IMR-90 (cell line): ENCODE measurements at regions not wholly inside any gene's neighbourhood (a gene's known extent, or its start where the extent isn't known, plus 50 kb on each side); places are given as distances from the start of the nearest gene placed in this dataset.

Source experiments
- ATAC-seq: fragments of 200-7000 bp; cut with Tn5 transposase; 2 replicates; pipeline ENCODE4 v1.9.1; 2020; ENCODE audit warnings: low read depth, mild to moderate bottlenecking, moderate library complexity
- BruUV-seq: library from RNA; stranded (reverse); fragments of 400-500 nt; replicated peaks from 2 replicates; lab custom pipeline; 2021; lab: Mats Ljungman, UMichigan
- CTCF ChIA-PET: fragments of 300-600 bp; formaldehyde crosslinking; extraction: SDS; loops from one replicate; lab custom pipeline; 2021; ENCODE audit warnings: antibody characterized with exemption; lab: Yijun Ruan, JAX
- POLR2A ChIA-PET: fragments of 300-600 bp; sonication (Branson Sonifier 250); formaldehyde crosslinking; loops from one replicate; lab custom pipeline; 2022; ENCODE audit warnings: antibody characterized with exemption; ENCODE audit not compliant: unreplicated experiment; lab: Charles Lee
- DNase-seq: peaks from one replicate; pipeline ENCODE4 v3.0.0; 2013
- H2AFZ ChIP-seq: replicated peaks from 2 replicates; pipeline ENCODE3; 2013; ENCODE audit warnings: low read length, mild to moderate bottlenecking; ENCODE audit not compliant: poor library complexity
- H2AK5ac ChIP-seq: 2 replicates; pipeline ENCODE4 v1.6.1; 2013; ENCODE audit warnings: low read depth, low read length, inconsistent platforms
- H2AK9ac ChIP-seq: replicated peaks from 2 replicates; pipeline ENCODE3; 2013; ENCODE audit warnings: mild to moderate bottlenecking, low read depth, low read length, moderate library complexity; ENCODE audit not compliant: poor library complexity
- H2BK120ac ChIP-seq: 2 replicates; pipeline ENCODE4 v1.6.1; 2013; ENCODE audit warnings: low read depth, low read length, inconsistent platforms
- H2BK15ac ChIP-seq: 3 replicates; pipeline ENCODE4 v1.6.1; 2013; ENCODE audit warnings: low read depth, low read length, inconsistent platforms
- H2BK20ac ChIP-seq: 2 replicates; pipeline ENCODE4 v1.6.1; 2013; ENCODE audit warnings: low read depth, mild to moderate bottlenecking, inconsistent platforms, low read length, moderate library complexity
- H2BK5ac ChIP-seq: 2 replicates; pipeline ENCODE4 v1.6.1; 2013; ENCODE audit warnings: mild to moderate bottlenecking, low read depth, low read length, inconsistent platforms; ENCODE audit not compliant: poor library complexity, severe bottlenecking
- H3K14ac ChIP-seq: replicated peaks from 2 replicates; pipeline ENCODE4 v1.6.1; 2013; ENCODE audit warnings: low read depth, low read length, inconsistent platforms
- H3K18ac ChIP-seq: 2 replicates; pipeline ENCODE4 v1.6.1; 2013; ENCODE audit warnings: low read depth, low read length, control low read depth
- H3K23ac ChIP-seq: 2 replicates; pipeline ENCODE4 v1.6.1; 2013; ENCODE audit warnings: low read depth, low read length, inconsistent platforms
- H3K27ac ChIP-seq: 2 replicates; pipeline ENCODE4 v1.5.1; 2013; ENCODE audit warnings: mild to moderate bottlenecking, control low read depth, low read length; ENCODE audit not compliant: insufficient read depth
- H3K27me3 ChIP-seq: 2 replicates; pipeline ENCODE4 v1.6.1; 2013; ENCODE audit warnings: low read length; ENCODE audit not compliant: control insufficient read depth, insufficient read depth
- H3K36me3 ChIP-seq: 2 replicates; pipeline ENCODE4 v1.6.1; 2013; ENCODE audit warnings: low read length, mixed read lengths; ENCODE audit not compliant: control insufficient read depth, insufficient read depth
- H3K4ac ChIP-seq: 2 replicates; pipeline ENCODE4 v1.6.1; 2013; ENCODE audit warnings: low read depth, low read length, inconsistent platforms
- H3K4me1 ChIP-seq: 2 replicates; pipeline ENCODE4 v1.6.1; 2013; ENCODE audit warnings: low read length, mixed read lengths; ENCODE audit not compliant: control insufficient read depth, insufficient read depth
- H3K4me2 ChIP-seq: 2 replicates; pipeline ENCODE4 v1.6.1; 2013; ENCODE audit warnings: low read depth, mild to moderate bottlenecking, control low read depth, low read length, moderate library complexity
- H3K4me3 ChIP-seq: 2 replicates; pipeline ENCODE4 v1.5.1; 2013; ENCODE audit warnings: low read depth, mild to moderate bottlenecking, control low read depth, low read length, moderate library complexity; ENCODE audit not compliant: insufficient read depth
- H3K56ac ChIP-seq: 2 replicates; pipeline ENCODE4 v1.6.1; 2013; ENCODE audit warnings: low read length, inconsistent platforms; ENCODE audit not compliant: insufficient read depth; ENCODE audit errors: extremely low read depth
- H3K79me1 ChIP-seq, 2 experiments: 2 replicates each; pipeline ENCODE4 v1.6.1; 2013; ENCODE audit warnings: low read length in 2 of 2, inconsistent platforms in 1 of 2, low read depth in 1 of 2
- H3K9ac ChIP-seq: 2 replicates; pipeline ENCODE4 v1.6.1; 2013; ENCODE audit warnings: low read depth, low read length, control low read depth
- H3K9me1 ChIP-seq: 2 replicates; pipeline ENCODE4 v1.6.1; 2013; ENCODE audit warnings: low read length, inconsistent platforms; ENCODE audit not compliant: insufficient read depth
- H3K9me3 ChIP-seq: 2 replicates; pipeline ENCODE4 v1.6.1; 2013; ENCODE audit warnings: low read length; ENCODE audit not compliant: control insufficient read depth, insufficient read depth
- H4K20me1 ChIP-seq: 2 replicates; pipeline ENCODE4 v1.6.1; 2013; ENCODE audit warnings: low read length, inconsistent platforms; ENCODE audit not compliant: insufficient read depth
- H4K5ac ChIP-seq: 2 replicates; pipeline ENCODE4 v1.6.1; 2013; ENCODE audit warnings: mild to moderate bottlenecking, low read depth, low read length, control low read depth
- H4K8ac ChIP-seq, 2 experiments: 2 replicates each; pipeline ENCODE4 v1.6.1; 2013; ENCODE audit warnings: low read depth in 2 of 2, low read length in 2 of 2, control low read depth in 1 of 2, inconsistent platforms in 1 of 2
- H4K91ac ChIP-seq: 2 replicates; pipeline ENCODE4 v1.6.1; 2013; ENCODE audit warnings: low read depth, low read length, inconsistent platforms; ENCODE audit not compliant: insufficient read depth
- BHLHE40 ChIP-seq: fragments of 150-350 bp; IDR thresholded peaks from 2 replicates; pipeline ENCODE4 v1.6.1; 2016; ENCODE audit warnings: mild to moderate bottlenecking, low read depth, low read length
- CEBPB ChIP-seq: IDR thresholded peaks from 2 replicates; pipeline ENCODE4 v1.6.1; 2012; ENCODE audit warnings: low read depth, low read length, improper control_type of control experiment
- CHD1 ChIP-seq: IDR thresholded peaks from 2 replicates; pipeline ENCODE4 v1.6.1; 2012; ENCODE audit warnings: low read depth, low read length, improper control_type of control experiment
- CTCF ChIP-seq: conservative IDR thresholded peaks from 2 replicates; pipeline ENCODE4 v1.5.1; 2012; ENCODE audit warnings: mild to moderate bottlenecking, low read depth, low read length, improper control_type of control experiment
- ELK1 ChIP-seq: fragments of 150-350 bp; IDR thresholded peaks from 2 replicates; pipeline ENCODE4 v1.6.1; 2016; ENCODE audit warnings: low read depth, mild to moderate bottlenecking, low read length, moderate library complexity, borderline replicate concordance
- FOS ChIP-seq: fragments of 150-350 bp; IDR thresholded peaks from 2 replicates; pipeline ENCODE4 v1.6.1; 2016; ENCODE audit warnings: low read depth, low read length
- MAFK ChIP-seq: IDR thresholded peaks from 2 replicates; pipeline ENCODE4 v1.6.1; 2012; ENCODE audit warnings: low read depth, low read length, improper control_type of control experiment
- MAZ ChIP-seq: IDR thresholded peaks from 2 replicates; pipeline ENCODE4 v1.6.1; 2012; ENCODE audit warnings: low read depth, mild to moderate bottlenecking, low read length, improper control_type of control experiment, moderate library complexity, borderline replicate concordance
- NFE2L2 ChIP-seq: fragments of 150-350 bp; IDR thresholded peaks from 2 replicates; pipeline ENCODE4 v1.6.1; 2016; ENCODE audit warnings: low read depth, mild to moderate bottlenecking, low read length
- POLR2A ChIP-seq: IDR thresholded peaks from 2 replicates; pipeline ENCODE4 v1.6.1; 2012; ENCODE audit warnings: mild to moderate bottlenecking, low read depth, low read length
- RCOR1 ChIP-seq: IDR thresholded peaks from 2 replicates; pipeline ENCODE4 v1.6.1; 2012; ENCODE audit warnings: mild to moderate bottlenecking, low read length, improper control_type of control experiment; ENCODE audit not compliant: insufficient replicate concordance
- SMC3 ChIP-seq: fragments of 150-350 bp; IDR thresholded peaks from 2 replicates; pipeline ENCODE4 v1.6.1; 2016; ENCODE audit warnings: low read depth, mild to moderate bottlenecking, antibody characterized with exemption, low read length, moderate library complexity
- USF2 ChIP-seq: fragments of 150-350 bp; IDR thresholded peaks from 2 replicates; pipeline ENCODE4 v1.6.1; 2017; ENCODE audit warnings: mild to moderate bottlenecking, antibody characterized with exemption, low read length, low read depth
- WGBS, 2 experiments: methylation state at CpG; one replicate each; pipeline versions ENCODE4 v1.1.5 to v1.1.7; 2013; ENCODE audit warnings: missing lambda C conversion rate in 2 of 2; ENCODE audit not compliant: insufficient read length in 1 of 2; ENCODE audit errors: extremely low coverage in 2 of 2; 5-methylcytosine and 5-hydroxymethylcytosine counted together
- dilution Hi-C: fragments of 300-500 bp; cut with HindIII; formaldehyde crosslinking; loops from one replicate; pipeline ENCODE4 v1.14.3; 2018; ENCODE audit warnings: low sequenced_read_pairs; ENCODE audit not compliant: unreplicated experiment
- in situ Hi-C: fragments of 300-500 bp; cut with MboI; formaldehyde crosslinking; loops from 3 replicates; pipeline ENCODE4 v1.14.3; 2019; ENCODE audit warnings: low sequenced_read_pairs, inconsistent platforms, mixed read lengths
- intact Hi-C: fragments of 100-400 bp; cut with micrococcal nuclease; formaldehyde crosslinking; loops from 2 replicates; pipeline ENCODE4 v1.10.0; 2022

- Histone ChIP-seq H3K56ac (no peak overlapping the region), H3K14ac (no peak overlapping the region), H3K18ac (no peak overlapping the region), H4K5ac (no peak overlapping the region), H4K8ac (no peak overlapping the region), H3K4me3 (no peak overlapping the region), H2BK15ac (no peak overlapping the region), H3K36me3 (no peaks in the 10 kb centered on the region), H3K9me3 (peaks cover 26% of the 10 kb centered on the region), H3K4ac (no peak overlapping the region), H4K20me1 (no peaks in the 10 kb centered on the region), H3K4me2 (no peak overlapping the region), H2AK9ac (no peak overlapping the region), H2BK120ac (no peak overlapping the region), H3K9me1 (no peaks in the 10 kb centered on the region), H4K91ac (no peak overlapping the region), H3K9ac (no peak overlapping the region), H2AK5ac (no peak overlapping the region), H2AFZ (no peak overlapping the region), H3K79me1 (no peaks in the 10 kb centered on the region), H2BK20ac (no peak overlapping the region), H3K27ac (no peak overlapping the region), H3K27me3 (no peaks in the 10 kb centered on the region), H2BK5ac (no peak overlapping the region), H3K4me1 (no peaks in the 10 kb centered on the region), H3K23ac (no peak overlapping the region)
- intact Hi-C loops (no loop called here), in situ Hi-C loops (no loop called here), dilution Hi-C loops (no loop called here)
- CTCF ChIA-PET: interaction anchor here (0.6 kb wide), 1 partner anchor 20 kb away, joined by 4 read pairs; no protein-coding TSS in a partner anchor
- POLR2A ChIA-PET: no interaction called here
- no TSS peak for BruUV-seq
- ATAC-seq: no peak
- DNase-seq: no peak
- TF ChIP-seq SMC3: no peak
- TF ChIP-seq CEBPB: no peak
- no peak for TF ChIP-seq ELK1
- no peak for TF ChIP-seq NFE2L2
- TF ChIP-seq RCOR1: no peak
- TF ChIP-seq CHD1: no peak
- TF ChIP-seq POLR2A: no peak
- no peak for TF ChIP-seq FOS
- TF ChIP-seq USF2: no peak
- no peak for TF ChIP-seq CTCF
- TF ChIP-seq BHLHE40: no peak
- no peak for TF ChIP-seq MAZ
- TF ChIP-seq MAFK: no peak
- WGBS, 2 experiments: 80% methylated on average over 2 of the region's 8 CpGs; no CpG with 5 or more reads in 1 of the 2 experiments
These were observed 309.0 kb downstream of the IRX1 start for GRCh38 chr5:3904584-3904983.
